Fibroblast of pulmonary artery (primary cell): ENCODE measurements at regions not wholly inside any gene's neighbourhood (a gene's known extent, or its start where the extent isn't known, plus 50 kb on each side); places are given as distances from the start of the nearest gene placed in this dataset.

Source experiments
- DNase-seq: peaks from one replicate; pipeline ENCODE4 v3.0.0-alpha.2; 2010; ENCODE audit warnings: low read depth
- H3K4me3 ChIP-seq: replicated peaks from 2 replicates; pipeline ENCODE4 v1.5.1; 2011; ENCODE audit warnings: low read depth, mild to moderate bottlenecking, control low read depth, low read length, moderate library complexity
- CTCF ChIP-seq: IDR thresholded peaks from 2 replicates; pipeline ENCODE4 v1.5.1; 2011; ENCODE audit warnings: mild to moderate bottlenecking, control low read depth, low read length, inconsistent platforms; ENCODE audit errors: missing control alignments

- DNase-seq: no peak
- peak; percentile 20 for TF ChIP-seq CTCF
- H3K4me3 ChIP-seq: no peak overlapping the region
Observed at GRCh38 chr11:115990004-115990447, 485.8 kb upstream of the CADM1 start.

GRCh38 chr11:115985896-115986295 lies 481.7 kb upstream of the CADM1 start:
- DNase-seq: no peak
- no peak overlapping the region for H3K4me3 ChIP-seq
- no peak for TF ChIP-seq CTCF

DNA sequence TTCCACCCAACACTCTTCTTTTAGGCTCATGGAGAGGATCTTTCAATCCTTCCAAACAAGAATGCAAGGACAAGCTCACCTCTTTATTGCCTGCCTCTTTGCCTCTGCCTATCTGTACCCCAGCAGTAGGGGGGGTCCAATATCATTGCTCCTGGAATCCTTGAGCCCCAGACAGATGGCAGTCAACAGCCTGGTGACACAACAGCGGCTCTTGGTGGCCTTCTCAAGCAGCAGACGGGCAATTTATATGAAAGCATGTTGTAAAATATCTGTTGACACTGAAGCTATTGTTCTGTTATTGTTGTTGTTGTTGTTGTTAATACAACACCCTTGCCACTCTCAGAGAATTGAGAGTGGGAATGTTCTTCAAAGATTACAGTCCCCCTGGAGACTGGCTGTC lies 480.0 kb upstream of the CADM1 start:
- H3K4me3 ChIP-seq: no peak overlapping the region
- no peak for DNase-seq
- no peak for TF ChIP-seq CTCF

- H3K4me3 ChIP-seq: no peak overlapping the region
- no peak for TF ChIP-seq CTCF
- no peak for DNase-seq
Observed at GRCh38 chr11:115982666-115983065, 478.5 kb upstream of the CADM1 start.

DNA sequence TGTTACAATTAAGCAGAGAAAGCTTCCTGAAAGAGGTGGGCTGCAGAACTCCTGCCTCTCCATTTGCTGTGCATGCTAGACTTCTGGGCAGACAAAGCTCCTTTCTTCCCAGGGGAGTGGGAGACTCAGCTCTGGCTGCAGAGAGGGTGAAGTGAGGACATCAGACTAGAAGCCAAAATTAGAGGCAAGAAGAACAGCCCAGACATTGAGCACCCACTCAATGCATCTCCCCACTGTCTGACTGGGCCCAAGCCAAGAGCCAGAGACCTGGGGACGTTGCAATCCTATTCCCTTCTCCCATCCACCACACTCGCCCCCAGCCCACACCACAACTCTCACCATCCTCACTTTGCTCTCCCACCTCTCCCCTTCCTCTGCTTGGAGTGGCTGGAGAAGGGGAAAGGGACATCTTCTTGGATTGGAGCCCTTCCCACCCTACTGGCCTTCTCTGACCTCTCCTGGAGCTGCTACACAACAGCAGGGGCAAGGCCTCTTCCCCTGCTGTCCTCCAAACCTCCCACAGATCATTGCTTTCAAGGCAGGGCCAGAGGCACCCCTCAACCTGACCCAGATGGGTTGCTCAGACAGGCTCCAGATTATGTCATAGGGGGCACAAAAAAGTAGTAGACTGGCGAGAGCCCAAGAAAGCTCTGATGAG lies 477.7 kb upstream of the CADM1 start:
- no peak for TF ChIP-seq CTCF
- no peak overlapping the region for H3K4me3 ChIP-seq
- DNase-seq: no peak

DNA sequence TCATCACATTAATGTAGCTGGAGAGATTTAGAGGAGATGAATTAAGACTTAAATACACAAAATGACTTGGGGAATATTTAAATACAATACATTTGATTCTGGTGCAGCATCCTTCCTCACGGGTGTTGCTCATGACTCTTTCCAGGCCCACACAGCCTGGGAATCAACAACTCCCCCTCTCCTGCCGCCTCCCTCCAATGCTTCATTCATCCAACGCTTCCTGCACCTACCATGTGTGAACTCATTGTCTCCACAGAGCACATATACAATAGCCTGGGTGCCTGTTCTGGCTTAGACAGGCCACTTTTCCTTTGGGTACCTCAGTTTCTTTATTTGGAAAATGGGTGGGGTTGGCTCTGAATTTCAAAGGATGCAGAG lies 476.9 kb upstream of the CADM1 start:
- DNase-seq: no peak
- no peak overlapping the region for H3K4me3 ChIP-seq
- TF ChIP-seq CTCF: no peak
